ENCODE measurements at regions not wholly inside any gene's neighbourhood (a gene's known extent, or its start where the extent isn't known, plus 50 kb on each side); places are given as distances from the start of the nearest gene placed in this dataset.

DNA sequence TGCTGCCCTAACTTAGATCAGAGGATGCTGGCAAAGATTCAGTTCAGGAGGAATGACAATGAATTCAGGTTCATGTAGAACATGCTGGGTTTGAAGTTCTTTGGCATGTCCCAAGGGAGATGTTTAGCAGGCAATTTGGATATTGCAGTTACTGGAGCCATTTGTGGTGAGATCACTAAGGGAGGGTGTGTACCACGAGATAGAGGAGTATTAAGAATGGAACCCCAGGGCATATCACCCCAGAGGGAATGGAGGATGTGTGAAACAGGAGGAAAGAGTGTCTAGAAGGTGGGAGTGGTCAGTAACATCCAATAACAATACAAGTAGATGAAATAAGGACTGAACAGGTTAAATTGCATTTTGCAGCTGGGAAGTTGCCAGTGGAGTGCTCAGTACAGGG lies 87.1 kb downstream of the CCR1 start:
- Histone ChIP-seq H3K4me2 (ENCODE audit: low read depth, low read length) (no peak overlapping the region), H4K5ac (ENCODE audit: low read depth, low read length) (no peak overlapping the region), H3K9me1 (ENCODE audit: insufficient read depth, low read length) (no peaks in the 10 kb centered on the region), H4K20me1 (ENCODE audit: insufficient read depth, low read length) (no peaks in the 10 kb centered on the region), H3K27ac (ENCODE audit: insufficient read depth, low read length) (no peak overlapping the region), H2AK5ac (ENCODE audit: low read depth, low read length) (no peak overlapping the region), H3K4me1 (ENCODE audit: control insufficient read depth, insufficient read depth, low read length) (no peaks in the 10 kb centered on the region), H2AFZ (replicated peaks; ENCODE audit: low read length, poor library complexity) (no peak overlapping the region), H4K8ac (ENCODE audit: low read depth in 2 of 2, low read length in 2 of 2) (no peak overlapping the region), H2AK9ac (replicated peaks; ENCODE audit: low read depth, low read length, poor library complexity) (no peak overlapping the region), H2BK15ac (ENCODE audit: low read depth, low read length) (no peak overlapping the region), H2BK20ac (ENCODE audit: low read depth, low read length) (no peak overlapping the region), H3K9ac (ENCODE audit: low read depth, low read length) (no peak overlapping the region), H4K91ac (ENCODE audit: insufficient read depth, low read depth, low read length) (no peak overlapping the region), H3K18ac (ENCODE audit: low read depth, low read length) (no peak overlapping the region), H3K36me3 (ENCODE audit: control insufficient read depth, insufficient read depth, low read length) (no peaks in the 10 kb centered on the region), H3K27me3 (ENCODE audit: control insufficient read depth, insufficient read depth, low read length) (peaks cover 5% of the 10 kb centered on the region), H3K9me3 (ENCODE audit: control insufficient read depth, insufficient read depth, low read length) (no peaks in the 10 kb centered on the region), H3K4ac (ENCODE audit: low read depth, low read length) (no peak overlapping the region), H3K23ac (ENCODE audit: low read depth, low read length) (no peak overlapping the region), H3K56ac (ENCODE audit: extremely low read depth, insufficient read depth, low read length) (no peak overlapping the region), H3K79me1 (ENCODE audit: low read depth in 1 of 2, low read length in 2 of 2) (no peaks in the 10 kb centered on the region), H3K4me3 (ENCODE audit: insufficient read depth, low read depth, low read length) (no peak overlapping the region), H2BK5ac (ENCODE audit: low read depth, low read length, poor library complexity, severe bottlenecking) (no peak overlapping the region), H3K14ac (replicated peaks; ENCODE audit: low read depth, low read length) (no peak overlapping the region), H2BK120ac (ENCODE audit: low read depth, low read length) (no peak overlapping the region)
- WGBS, 2 experiments (ENCODE audit: extremely low coverage in 2 of 2, insufficient read length in 1 of 2), result 25% methylated on average over 1 of the region's 1 CpG; no CpG with 5 or more reads in 1 of the 2 experiments
- ChIA-PET POLR2A (ENCODE audit: unreplicated experiment) (no interaction called here), CTCF (no interaction called here)
- in situ Hi-C loops (cut with MboI; ENCODE audit: low sequenced_read_pairs), result no loop called here
- dilution Hi-C loops (cut with HindIII; ENCODE audit: low sequenced_read_pairs, unreplicated experiment), result no loop called here
- intact Hi-C loops (cut with micrococcal nuclease), result no loop called here
- DNase-seq (no peak), ATAC-seq (ENCODE audit: low read depth) (no peak)
- TF ChIP-seq RFX5 (IDR thresholded peaks at IDR 0.05; ENCODE audit: low read depth, low read length) (no peak), CHD1 (IDR thresholded peaks at IDR 0.05; ENCODE audit: low read depth, low read length) (no peak), USF2 (IDR thresholded peaks at IDR 0.05; ENCODE audit: low read depth, low read length) (no peak), MAZ (IDR thresholded peaks at IDR 0.05; ENCODE audit: borderline replicate concordance, low read depth, low read length) (no peak), NFE2L2 (IDR thresholded peaks at IDR 0.05; ENCODE audit: low read depth, low read length) (no peak), MXI1 (IDR thresholded peaks at IDR 0.05; ENCODE audit: borderline replicate concordance, low read depth, low read length) (no peak), CTCF (conservative IDR thresholded peaks at IDR 0.05; ENCODE audit: low read depth, low read length) (no peak), POLR2A (IDR thresholded peaks at IDR 0.05; ENCODE audit: low read depth, low read length) (no peak), CEBPB (IDR thresholded peaks at IDR 0.05; ENCODE audit: low read depth, low read length) (no peak), SMC3 (IDR thresholded peaks at IDR 0.05; ENCODE audit: low read depth, low read length) (no peak), RAD21 (IDR thresholded peaks at IDR 0.05; ENCODE audit: low read length) (no peak), BHLHE40 (IDR thresholded peaks at IDR 0.05; ENCODE audit: low read depth, low read length) (no peak), RCOR1 (IDR thresholded peaks at IDR 0.05; ENCODE audit: insufficient replicate concordance, low read length) (no peak)
- BruUV-seq (replicated peaks), result no TSS peak

Measured in IMR-90 (cell line).